ENCODE measurements at regions not wholly inside any gene's neighbourhood (a gene's known extent, or its start where the extent isn't known, plus 50 kb on each side); places are given as distances from the start of the nearest gene placed in this dataset.
A peak's percentile ranks its signal among the peaks of the same experiment; 100 is the strongest.
"Not testable (repeated sequence)": the region's sequence is repeated elsewhere in the genome, so short reads cannot be mapped to it uniquely, and the experiment has no call there.

DNA sequence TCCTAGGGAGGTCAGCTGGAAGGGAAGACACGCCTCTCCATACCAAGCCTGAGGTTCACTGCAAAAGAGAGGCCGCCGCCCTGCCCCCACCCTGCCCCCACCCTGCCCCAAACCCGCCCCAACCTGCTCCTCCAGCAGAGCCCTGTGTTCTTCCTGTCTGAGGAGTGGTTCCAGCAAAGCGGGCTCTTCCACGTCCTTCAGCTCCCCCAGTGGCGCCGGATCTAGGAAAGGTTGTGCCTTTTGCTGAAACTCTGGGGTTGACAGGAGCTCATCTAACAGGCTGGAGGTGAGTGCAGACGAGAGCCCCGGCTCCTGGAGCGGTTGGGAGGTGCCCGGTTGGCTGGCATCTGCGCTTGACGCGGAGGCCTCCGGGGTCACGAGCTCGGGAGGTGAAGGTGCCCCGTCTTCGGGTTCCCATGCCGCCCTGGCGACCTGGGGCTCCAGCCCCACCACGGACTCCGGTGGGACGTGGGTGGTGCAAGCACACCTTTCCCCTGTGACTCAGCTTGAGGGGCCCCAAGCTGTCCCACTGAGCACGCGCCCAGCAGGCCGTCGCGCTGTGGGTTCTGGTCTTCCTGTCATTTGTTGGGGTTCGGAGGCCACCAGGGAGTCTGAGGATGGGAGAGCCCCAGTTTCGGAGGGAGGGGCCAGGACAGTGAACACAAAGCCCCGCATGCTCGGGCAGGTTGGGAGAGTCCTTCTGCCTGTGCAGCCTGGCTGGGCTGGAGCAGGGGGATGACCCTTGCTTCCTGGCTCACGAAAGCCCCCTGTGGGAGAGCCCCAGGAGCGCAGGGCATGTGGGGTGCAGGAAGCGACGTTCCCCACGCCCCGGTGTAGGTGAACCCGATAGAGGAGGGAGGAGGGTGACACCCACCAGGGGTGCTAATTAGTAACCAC lies 1467.1 kb downstream of the FOXD4L5 start:
- Mint-ChIP-seq H3K4me3 (peak overlapping the region; percentile 85 to 98 (median 95)), H3K36me3 (peaks cover 3% of the 10 kb centered on the region), H3K4me1 (peaks cover 10 to 13% (median 12%) of the 10 kb centered on the region in 3 donors), H3K27ac (peak overlapping the region; percentile 69 to 95 (median 93)), H3K9me3 (peaks cover 2 to 5% (median 4%) of the 10 kb centered on the region in 3 donors), H3K27me3 (peaks cover 5% of the 10 kb centered on the region)

GRCh38 chr9:63816751-63817621 lies 1468.0 kb downstream of the FOXD4L5 start:
- Mint-ChIP-seq H3K27me3 (peaks cover 5% of the 10 kb centered on the region), H3K27ac (peak overlapping the region; percentile 69 to 95 (median 93)), H3K4me3 (peak overlapping the region; percentile 85 to 98 (median 95)), H3K4me1 (peaks cover 10 to 12% (median 12%) of the 10 kb centered on the region in 3 donors), H3K9me3 (peaks cover 2 to 5% (median 4%) of the 10 kb centered on the region in 3 donors), H3K36me3 (peaks cover 3% of the 10 kb centered on the region)

DNA sequence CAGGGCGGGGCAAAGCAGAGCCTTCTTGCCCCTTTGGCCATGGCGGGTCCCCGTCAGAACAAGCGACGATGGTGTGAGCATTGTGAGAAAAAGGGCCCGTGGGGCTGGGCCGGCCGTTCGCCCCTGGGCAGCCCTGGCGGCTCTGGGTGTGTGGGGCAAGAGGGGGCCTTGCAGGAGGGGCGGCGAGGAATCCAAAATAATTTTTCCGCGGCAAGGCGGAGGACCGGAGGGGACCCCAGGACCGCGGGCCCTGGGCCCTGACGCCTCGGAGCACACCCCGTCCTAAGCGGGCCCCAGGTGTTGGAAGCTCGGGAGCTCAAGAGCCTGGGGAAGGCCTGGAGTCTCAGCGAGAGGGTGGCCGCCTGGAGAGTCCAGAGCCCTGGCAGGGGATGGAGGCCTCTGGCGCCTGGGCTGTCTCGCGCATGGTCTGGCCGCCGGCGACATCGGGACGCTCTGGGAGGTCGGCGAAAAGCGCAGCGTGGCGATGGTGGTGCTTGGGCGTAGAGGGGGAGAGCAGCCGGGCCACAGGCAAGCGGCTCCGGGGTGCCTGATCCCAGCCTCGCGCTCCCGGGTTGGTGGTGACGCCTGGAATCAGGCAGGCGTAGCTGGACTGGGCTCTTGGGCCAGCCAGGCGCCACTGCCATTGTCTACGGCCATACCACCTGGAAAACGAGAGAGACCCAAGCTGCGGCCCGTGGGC lies 1469.9 kb downstream of the FOXD4L5 start:
- peak overlapping the region in 1 of 4 donors; percentile 17 for H3K4me3 Mint-ChIP-seq
- not testable (repeated sequence) for H3K36me3 Mint-ChIP-seq, H3K4me1 Mint-ChIP-seq, H3K27me3 Mint-ChIP-seq, H3K9me3 Mint-ChIP-seq
- H3K27ac Mint-ChIP-seq, result peak overlapping the region in 1 of 3 donors; percentile 88

DNA sequence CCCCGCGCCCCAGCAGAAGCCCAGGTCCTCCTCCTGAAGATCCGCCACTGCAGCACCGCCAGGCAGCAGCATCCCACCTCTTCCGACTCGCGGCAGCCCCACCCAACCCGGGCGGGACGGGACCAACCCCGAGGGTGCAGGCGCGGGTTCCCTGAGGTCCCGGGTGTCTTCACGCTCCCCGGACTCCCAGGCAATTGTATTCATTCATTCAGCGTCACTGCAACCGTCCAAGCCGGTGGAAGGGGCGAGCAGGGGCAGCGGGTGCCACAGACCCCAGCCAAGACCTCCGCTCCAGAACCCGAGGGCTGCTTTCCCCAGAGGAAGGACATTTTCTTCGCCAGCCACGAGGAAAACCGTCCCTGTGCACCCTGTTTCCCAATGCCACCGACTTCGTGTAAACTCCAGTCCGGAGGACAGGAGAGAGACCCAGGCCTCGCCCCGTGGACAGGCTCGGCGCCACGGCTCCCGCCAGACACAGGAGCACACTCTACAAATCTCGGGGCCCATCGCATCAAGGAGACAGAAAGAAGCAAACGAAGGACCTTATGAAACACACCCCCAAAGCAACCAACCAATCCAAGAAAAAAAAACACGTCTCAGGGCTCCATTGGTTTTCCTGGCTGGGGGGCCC lies 1471.5 kb downstream of the FOXD4L5 start:
- peak overlapping the region in 1 of 4 donors; percentile 62 for H3K4me3 Mint-ChIP-seq
- H3K27ac Mint-ChIP-seq, H3K4me1 Mint-ChIP-seq, H3K9me3 Mint-ChIP-seq, H3K36me3 Mint-ChIP-seq, H3K27me3 Mint-ChIP-seq: not testable (repeated sequence)

- H3K27me3 Mint-ChIP-seq, H3K4me1 Mint-ChIP-seq, H3K36me3 Mint-ChIP-seq, H3K4me3 Mint-ChIP-seq, H3K27ac Mint-ChIP-seq, H3K9me3 Mint-ChIP-seq: not testable (repeated sequence)
Measured at GRCh38 chr9:63812822-63813221, 1472.2 kb downstream of the FOXD4L5 start.

- H3K36me3 Mint-ChIP-seq, H3K4me1 Mint-ChIP-seq, H3K27ac Mint-ChIP-seq, H3K9me3 Mint-ChIP-seq, H3K27me3 Mint-ChIP-seq, H3K4me3 Mint-ChIP-seq: not testable (repeated sequence)
Measured at GRCh38 chr9:63804205-63804604, 1480.8 kb downstream of the FOXD4L5 start.

DNA sequence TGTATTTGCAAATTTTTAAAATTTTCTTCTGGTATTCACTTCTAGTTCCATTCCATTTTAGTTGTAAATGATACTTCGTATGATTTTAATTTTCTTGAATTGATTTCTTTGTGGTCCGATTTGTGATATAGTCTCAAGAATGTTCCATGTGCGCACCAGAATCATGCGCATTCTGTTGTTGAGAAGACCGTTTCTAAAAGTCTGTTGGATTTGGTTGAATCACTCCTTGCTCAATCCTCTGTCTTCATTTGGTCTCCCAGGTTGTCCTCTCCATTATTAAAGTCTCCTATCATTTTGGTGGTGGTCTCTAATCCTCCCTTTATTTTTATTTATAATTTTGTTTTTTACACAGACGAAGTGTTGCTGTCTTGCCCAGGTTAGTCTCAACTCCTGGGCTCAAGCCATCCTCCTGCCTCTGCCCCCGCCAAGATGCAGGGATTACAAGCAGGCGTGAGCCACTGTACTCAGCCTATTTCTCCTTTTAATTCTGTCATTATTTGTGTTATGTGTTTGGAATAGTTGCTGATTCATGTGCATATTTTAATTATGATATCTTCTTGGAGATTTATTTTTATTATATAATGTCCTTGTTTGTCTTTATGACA lies 1490.8 kb downstream of the FOXD4L5 start:
- peaks cover 5 to 17% (median 6%) of the 10 kb centered on the region in 3 donors for H3K9me3 Mint-ChIP-seq
- not testable (repeated sequence) for H3K27me3 Mint-ChIP-seq, H3K36me3 Mint-ChIP-seq, H3K4me1 Mint-ChIP-seq, H3K27ac Mint-ChIP-seq, H3K4me3 Mint-ChIP-seq

GRCh38 chr9:63787454-63787853 lies 1497.6 kb downstream of the FOXD4L5 start:
- not testable (repeated sequence) for H3K27me3 Mint-ChIP-seq, H3K4me1 Mint-ChIP-seq, H3K36me3 Mint-ChIP-seq, H3K27ac Mint-ChIP-seq, H3K4me3 Mint-ChIP-seq
- H3K9me3 Mint-ChIP-seq, result peaks cover 5 to 14% (median 5%) of the 10 kb centered on the region in 3 donors

DNA sequence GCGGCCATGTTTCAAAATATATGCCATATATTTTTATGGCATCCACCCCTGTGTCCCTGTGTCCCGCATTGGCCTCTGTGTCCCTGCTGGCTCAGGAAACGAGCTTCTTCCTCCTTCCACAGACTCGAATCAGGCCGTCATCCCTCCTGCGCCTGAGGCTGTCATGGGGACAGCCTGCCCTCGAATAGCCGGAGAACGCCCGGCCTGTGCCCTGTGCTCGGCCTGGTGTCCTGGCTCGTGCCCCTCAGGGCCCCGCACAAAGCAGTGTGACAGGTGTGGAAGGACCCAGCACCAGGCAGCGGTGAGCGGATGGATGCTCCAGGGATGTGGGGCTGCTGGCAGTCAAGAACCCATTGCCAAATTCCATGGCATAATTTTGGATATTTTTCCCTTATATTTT lies 1500.0 kb downstream of the FOXD4L5 start:
- not testable (repeated sequence) for H3K27me3 Mint-ChIP-seq, H3K4me3 Mint-ChIP-seq, H3K27ac Mint-ChIP-seq, H3K4me1 Mint-ChIP-seq, H3K9me3 Mint-ChIP-seq, H3K36me3 Mint-ChIP-seq

DNA sequence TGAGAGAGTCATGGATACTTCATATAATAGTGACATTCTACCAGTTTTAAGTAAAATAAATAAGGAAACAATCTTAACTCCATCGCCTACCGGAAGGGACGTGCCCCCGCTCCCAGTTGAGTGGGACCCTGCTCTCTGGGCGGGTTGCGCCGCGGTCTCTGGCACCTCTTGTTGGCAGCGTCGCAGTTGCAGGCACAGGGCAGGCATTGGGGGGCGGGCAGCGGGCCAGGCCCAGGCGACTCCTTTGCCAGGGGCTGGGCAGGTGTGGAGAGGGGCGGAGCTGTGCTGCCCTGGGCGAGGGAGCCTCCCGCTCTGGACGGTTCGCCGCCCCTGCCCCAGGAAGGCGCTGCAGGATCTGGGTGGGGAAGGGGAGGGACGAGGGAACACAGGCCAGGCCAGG lies 1500.6 kb downstream of the FOXD4L5 start:
- H3K9me3 Mint-ChIP-seq, H3K4me3 Mint-ChIP-seq, H3K36me3 Mint-ChIP-seq, H3K4me1 Mint-ChIP-seq, H3K27me3 Mint-ChIP-seq, H3K27ac Mint-ChIP-seq: not testable (repeated sequence)

DNA sequence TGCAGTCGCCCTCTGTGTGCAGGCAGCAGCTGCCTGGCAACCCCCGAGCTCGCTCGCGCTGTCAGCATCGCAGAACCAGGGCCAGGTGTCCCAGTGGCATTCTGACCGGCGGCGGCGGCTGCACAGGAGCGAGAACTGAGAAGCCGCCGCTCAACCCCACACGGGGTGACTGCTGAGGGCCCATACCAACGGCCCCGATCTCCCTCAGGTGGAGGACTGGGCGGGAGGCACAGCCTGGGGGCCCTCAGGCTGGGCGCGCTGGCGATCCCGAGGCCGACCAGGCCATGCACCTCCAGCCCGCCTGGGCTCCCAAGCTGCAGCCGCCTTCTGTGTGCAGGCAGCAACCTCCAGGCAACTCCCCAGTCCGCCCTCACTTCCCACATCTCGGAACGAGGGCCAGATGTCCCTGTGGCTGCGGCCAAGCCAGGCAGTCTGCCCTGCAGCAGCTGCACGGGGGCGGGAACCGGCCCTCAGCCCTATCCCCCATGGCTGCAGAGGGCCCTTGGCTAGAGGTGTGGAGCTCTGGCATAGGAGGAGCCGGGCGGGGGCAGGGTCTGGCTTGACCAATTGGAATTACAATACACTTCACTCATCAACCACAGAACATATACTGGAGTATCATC lies 1503.1 kb downstream of the FOXD4L5 start:
- not testable (repeated sequence) for H3K27me3 Mint-ChIP-seq, H3K9me3 Mint-ChIP-seq, H3K4me1 Mint-ChIP-seq, H3K4me3 Mint-ChIP-seq, H3K36me3 Mint-ChIP-seq, H3K27ac Mint-ChIP-seq

GRCh38 chr9:63781390-63781789 lies 1503.6 kb downstream of the FOXD4L5 start:
- not testable (repeated sequence) for H3K36me3 Mint-ChIP-seq, H3K4me1 Mint-ChIP-seq, H3K9me3 Mint-ChIP-seq, H3K4me3 Mint-ChIP-seq, H3K27ac Mint-ChIP-seq, H3K27me3 Mint-ChIP-seq

- not testable (repeated sequence) for H3K36me3 Mint-ChIP-seq, H3K27me3 Mint-ChIP-seq, H3K9me3 Mint-ChIP-seq, H3K4me1 Mint-ChIP-seq, H3K4me3 Mint-ChIP-seq, H3K27ac Mint-ChIP-seq
Measured at GRCh38 chr9:63776220-63776619, 1508.8 kb downstream of the FOXD4L5 start.

DNA sequence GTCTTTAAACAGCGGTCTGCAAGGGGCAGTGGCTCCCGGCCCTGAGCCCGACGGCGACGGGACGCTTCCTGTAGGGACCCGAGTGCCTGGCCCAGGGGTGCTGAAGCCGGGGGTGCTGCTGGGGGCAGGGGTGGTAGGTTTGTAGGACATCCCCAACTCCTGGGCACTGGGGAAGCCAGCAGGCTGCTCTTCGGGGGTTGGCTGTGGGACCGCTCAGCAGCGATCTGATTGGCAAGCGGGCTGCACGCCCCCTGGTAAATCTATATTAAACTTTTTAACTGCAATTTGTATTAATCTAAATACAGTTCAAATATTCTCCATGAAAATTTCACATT lies 1510.0 kb downstream of the FOXD4L5 start:
- not testable (repeated sequence) for H3K4me1 Mint-ChIP-seq, H3K9me3 Mint-ChIP-seq, H3K4me3 Mint-ChIP-seq, H3K27me3 Mint-ChIP-seq, H3K27ac Mint-ChIP-seq, H3K36me3 Mint-ChIP-seq
